Mesodermal cell (in vitro differentiated cells): ENCODE measurements at regions not wholly inside any gene's neighbourhood (a gene's known extent, or its start where the extent isn't known, plus 50 kb on each side); places are given as distances from the start of the nearest gene placed in this dataset.

Source experiments
- H3K27ac ChIP-seq: 2 replicates; pipeline ENCODE4 v1.7.0; 2013; ENCODE audit warnings: mild to moderate bottlenecking, low read depth, low read length, moderate library complexity; ENCODE audit not compliant: severe bottlenecking
- H3K36me3 ChIP-seq: 2 replicates; pipeline ENCODE4 v1.7.1; 2013; ENCODE audit warnings: mild to moderate bottlenecking, low read length, moderate library complexity; ENCODE audit not compliant: control insufficient read depth, insufficient read depth
- H3K4me1 ChIP-seq: one replicate; pipeline ENCODE4 v1.7.1; 2013; ENCODE audit warnings: mild to moderate bottlenecking, low read length; ENCODE audit not compliant: insufficient read depth, control insufficient read depth, poor library complexity, severe bottlenecking
- H3K4me3 ChIP-seq: 2 replicates; pipeline ENCODE4 v1.7.0; 2013; ENCODE audit warnings: low read length, control low read depth, mild to moderate bottlenecking; ENCODE audit not compliant: insufficient read depth, poor library complexity, severe bottlenecking; ENCODE audit errors: extremely low read depth
- H3K9me3 ChIP-seq: 2 replicates; pipeline ENCODE4 v1.7.1; 2013; ENCODE audit warnings: mild to moderate bottlenecking, low read length, moderate library complexity; ENCODE audit not compliant: control insufficient read depth
- WGBS, 2 experiments: methylation state at CpG; one replicate each; pipeline ENCODE4 v1.1.5; 2013; ENCODE audit warnings: missing lambda C conversion rate in 2 of 2; ENCODE audit not compliant: insufficient coverage in 2 of 2; 5-methylcytosine and 5-hydroxymethylcytosine counted together

DNA sequence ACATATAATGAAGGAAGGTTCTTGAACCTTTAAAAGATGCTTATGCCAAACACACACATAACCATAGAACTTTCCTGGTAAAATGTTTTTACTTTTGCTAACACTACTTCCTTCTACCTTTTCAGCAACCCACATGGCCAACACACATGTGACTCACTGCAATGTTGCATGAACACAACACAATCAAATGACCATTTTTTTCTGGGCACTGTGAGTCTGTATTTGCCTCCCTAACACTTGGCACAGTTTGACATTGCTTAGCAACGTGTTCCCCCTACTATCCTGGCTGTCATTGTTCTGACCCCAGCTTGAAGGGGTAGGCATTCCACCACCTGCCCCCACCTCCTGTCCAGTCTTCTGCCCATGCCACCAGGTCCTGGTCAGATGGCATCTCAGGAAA, 169.4 kb upstream of the PRNP start:
- Histone ChIP-seq H3K4me1 (peaks cover 9% of the 10 kb centered on the region), H3K9me3 (no peaks in the 10 kb centered on the region), H3K27ac (no peak overlapping the region), H3K4me3 (no peak overlapping the region), H3K36me3 (no peaks in the 10 kb centered on the region)
- 100% methylated on average over 1 of the region's 1 CpG; no CpG with 5 or more reads in 1 of the 2 experiments for WGBS, 2 experiments

DNA sequence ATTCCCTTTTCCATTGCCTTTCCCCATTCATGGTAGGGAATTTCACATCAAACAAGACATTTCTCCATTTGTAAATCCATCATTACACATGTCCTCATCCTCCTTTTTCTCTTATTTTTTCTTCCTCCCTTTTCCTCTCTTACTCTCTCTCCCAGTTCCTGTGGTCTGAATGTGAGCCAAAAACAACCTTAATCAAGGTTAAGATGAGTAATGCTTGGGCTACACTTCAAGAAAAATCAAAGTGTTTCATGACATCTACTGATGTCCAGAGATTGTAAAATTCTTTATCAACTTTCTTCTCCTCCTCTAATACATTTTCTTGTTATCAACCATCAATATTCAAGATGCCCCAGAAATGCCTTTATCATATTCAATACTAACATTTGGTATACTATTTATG, 172.5 kb upstream of the PRNP start:
- H3K27ac ChIP-seq, result no peak overlapping the region
- peaks cover 9% of the 10 kb centered on the region for H3K4me1 ChIP-seq
- H3K36me3 ChIP-seq, result no peaks in the 10 kb centered on the region
- no peak overlapping the region for H3K4me3 ChIP-seq
- H3K9me3 ChIP-seq, result no peaks in the 10 kb centered on the region

DNA sequence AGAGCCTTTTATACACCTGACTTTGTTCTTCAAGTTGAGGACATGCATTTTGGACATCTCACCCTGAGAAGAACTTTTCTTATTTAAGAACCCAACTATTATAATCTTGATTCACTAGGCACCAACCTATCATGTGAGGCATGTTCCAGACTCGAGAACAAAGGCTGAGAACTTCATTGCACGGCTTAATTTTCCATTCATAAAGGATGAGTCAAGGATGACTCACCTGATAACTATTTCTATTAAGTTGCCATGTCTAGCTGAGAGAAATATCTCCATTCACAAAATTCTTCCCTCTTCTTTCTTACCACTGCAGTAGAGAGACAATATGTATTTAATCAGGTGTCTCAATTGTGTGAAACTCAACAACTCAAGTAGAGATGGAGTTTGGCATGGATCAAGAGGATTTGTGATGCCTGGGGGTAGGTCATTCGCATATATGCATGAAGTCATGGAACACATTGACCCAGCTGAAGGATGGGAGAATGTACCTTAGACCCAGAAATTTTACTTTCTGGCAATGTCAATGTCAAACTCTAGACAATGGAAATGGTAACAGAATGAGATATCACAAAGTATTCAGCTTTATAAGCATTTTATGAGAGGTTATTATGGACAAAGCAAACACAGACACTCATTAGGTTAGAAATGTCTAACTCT, 173.2 kb upstream of the PRNP start:
- no peaks in the 10 kb centered on the region for H3K36me3 ChIP-seq
- peaks cover 9% of the 10 kb centered on the region for H3K4me1 ChIP-seq
- 55 to 85% methylated on average over 2 of the region's 3 CpGs for WGBS, 2 experiments
- peak overlapping the region; percentile 54 for H3K27ac ChIP-seq
- no peak overlapping the region for H3K4me3 ChIP-seq
- H3K9me3 ChIP-seq, result peaks cover 3% of the 10 kb centered on the region

DNA sequence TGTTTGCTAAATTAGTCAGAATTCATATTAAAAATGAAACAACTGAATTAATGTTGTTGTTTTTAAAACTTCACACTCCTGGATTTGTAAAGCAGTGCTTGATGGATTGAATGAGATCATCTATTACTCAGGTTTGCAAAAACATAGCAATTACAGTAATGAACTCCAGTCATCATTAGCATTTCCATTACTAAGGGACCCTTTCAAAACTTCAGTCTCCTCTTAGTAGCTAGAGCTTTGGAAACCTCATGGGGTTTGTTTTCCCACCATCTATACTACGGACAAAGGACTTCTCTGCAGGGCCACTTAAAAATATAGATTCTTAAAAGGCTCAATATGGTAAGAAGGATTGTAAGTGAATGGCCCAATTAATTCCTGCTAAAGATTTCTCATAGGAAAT, 174.5 kb upstream of the PRNP start:
- WGBS, 2 experiments, result 60% methylated on average over 1 of the region's 1 CpG; no CpG with 5 or more reads in 1 of the 2 experiments
- H3K4me1 ChIP-seq, result peaks cover 9% of the 10 kb centered on the region
- peaks cover 3% of the 10 kb centered on the region for H3K9me3 ChIP-seq
- H3K36me3 ChIP-seq, result no peaks in the 10 kb centered on the region
- no peak overlapping the region for H3K27ac ChIP-seq
- no peak overlapping the region for H3K4me3 ChIP-seq

DNA sequence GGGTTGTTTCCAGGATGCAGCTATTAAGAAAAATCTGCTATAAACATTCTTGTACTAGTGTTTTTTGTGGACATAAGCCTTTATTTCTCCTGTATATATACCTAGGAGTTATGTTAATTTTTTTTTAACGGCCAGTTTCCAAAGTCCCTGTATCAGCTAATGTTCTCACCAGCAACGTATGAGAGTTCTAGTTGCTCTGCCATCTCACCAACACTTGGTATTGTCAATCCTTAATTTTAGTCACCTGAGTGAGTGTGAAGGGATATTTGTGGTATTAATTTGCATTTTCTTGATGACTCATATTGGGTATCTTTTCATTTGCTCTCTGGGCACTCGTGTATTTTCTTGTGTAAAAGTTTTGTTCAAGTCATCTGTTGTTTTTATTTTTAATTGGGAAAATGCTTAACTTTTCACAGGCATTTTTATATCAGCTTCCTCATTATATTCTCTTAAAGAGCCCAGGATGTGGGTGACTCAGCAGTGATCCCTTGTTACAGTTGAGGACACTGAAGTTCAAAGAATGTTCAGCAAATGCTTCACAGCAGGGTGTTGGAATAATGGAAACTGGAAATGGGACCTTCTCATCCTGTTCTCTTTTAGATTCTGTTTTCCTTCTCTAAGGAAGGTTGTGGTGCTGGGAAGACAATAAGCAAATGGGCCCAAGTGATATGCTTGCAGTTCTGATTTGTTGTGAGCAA, 176.3 kb upstream of the PRNP start:
- H3K4me1 ChIP-seq, result peaks cover 9% of the 10 kb centered on the region
- no peak overlapping the region for H3K4me3 ChIP-seq
- H3K27ac ChIP-seq, result no peak overlapping the region
- H3K36me3 ChIP-seq, result no peaks in the 10 kb centered on the region
- no CpG with 5 or more reads among the region's 3 CpGs for WGBS, 2 experiments
- peaks cover 3% of the 10 kb centered on the region for H3K9me3 ChIP-seq

DNA sequence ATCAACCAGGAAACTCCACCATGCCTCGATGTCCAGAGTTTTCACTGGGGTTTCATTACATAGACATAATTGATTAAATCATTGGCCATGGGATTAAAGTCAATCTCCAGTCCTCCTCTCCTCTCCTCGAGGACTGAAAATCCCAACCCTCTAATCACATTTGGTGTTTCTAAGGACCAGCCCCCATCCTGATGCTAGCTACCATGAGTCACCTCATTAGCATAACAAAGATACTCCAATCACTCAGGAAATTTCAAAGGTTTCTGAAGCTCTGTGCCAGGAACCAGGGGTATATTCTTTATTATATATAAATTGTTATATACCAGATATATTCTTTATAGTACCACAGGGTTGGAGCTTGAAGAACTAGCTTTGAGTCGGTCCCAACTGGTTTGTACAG, 177.5 kb upstream of the PRNP start:
- H3K4me3 ChIP-seq, result no peak overlapping the region
- H3K27ac ChIP-seq, result no peak overlapping the region
- peaks cover 9% of the 10 kb centered on the region for H3K4me1 ChIP-seq
- 0 to 63% methylated on average over 1 of the region's 3 CpGs for WGBS, 2 experiments
- no peaks in the 10 kb centered on the region for H3K36me3 ChIP-seq
- H3K9me3 ChIP-seq, result peaks cover 3% of the 10 kb centered on the region

DNA sequence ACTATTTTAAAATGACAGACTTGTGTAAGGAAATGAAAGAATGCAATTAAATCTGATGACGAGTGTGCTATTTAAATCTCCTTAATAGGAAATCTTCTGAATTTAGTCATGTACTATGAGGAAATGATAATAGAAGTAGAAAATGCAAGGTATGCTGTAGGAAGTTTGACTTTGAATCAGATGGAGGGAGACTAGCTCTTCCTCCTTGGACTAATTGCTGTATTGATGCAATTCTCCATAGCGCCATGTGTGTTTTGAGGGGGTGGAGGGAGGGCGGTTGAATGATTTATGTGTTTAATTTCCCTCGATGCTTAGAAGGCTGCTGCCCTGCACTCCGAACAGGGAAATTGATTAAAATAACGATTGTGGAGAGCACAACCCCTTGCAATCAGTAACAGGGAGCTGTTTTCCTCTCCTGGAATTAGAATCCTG, 179.0 kb upstream of the PRNP start:
- WGBS, 2 experiments, result 63 to 85% methylated on average over 1 to 4 of the region's 6 CpGs
- no peak overlapping the region for H3K4me3 ChIP-seq
- H3K36me3 ChIP-seq, result no peaks in the 10 kb centered on the region
- H3K9me3 ChIP-seq, result peaks cover 3% of the 10 kb centered on the region
- H3K27ac ChIP-seq, result peak overlapping the region; percentile 2
- no peaks in the 10 kb centered on the region for H3K4me1 ChIP-seq

DNA sequence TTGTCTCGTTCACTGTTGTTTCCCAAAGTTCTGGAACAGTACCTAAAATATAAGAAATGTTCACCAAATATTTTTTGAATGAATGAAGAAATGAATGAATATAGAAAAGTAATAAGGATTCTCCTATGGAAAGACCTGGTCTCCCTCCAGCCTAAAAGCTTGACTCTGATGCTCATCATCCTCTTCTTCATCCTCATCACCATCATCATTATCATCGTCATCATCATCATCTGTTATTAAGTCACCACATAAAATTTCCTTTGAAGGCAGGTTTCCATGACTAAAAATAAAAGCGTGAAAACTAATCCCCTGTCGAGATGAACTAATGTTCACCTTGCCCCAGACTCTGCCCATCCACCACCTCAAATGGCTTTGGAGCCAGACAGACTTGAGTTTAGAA, 181.4 kb upstream of the PRNP start:
- Histone ChIP-seq H3K4me1 (no peaks in the 10 kb centered on the region), H3K27ac (no peak overlapping the region), H3K36me3 (no peaks in the 10 kb centered on the region), H3K4me3 (no peak overlapping the region), H3K9me3 (peaks cover 3% of the 10 kb centered on the region)
- WGBS, 2 experiments, result 91 to 92% methylated on average over 2 to 3 of the region's 4 CpGs

DNA sequence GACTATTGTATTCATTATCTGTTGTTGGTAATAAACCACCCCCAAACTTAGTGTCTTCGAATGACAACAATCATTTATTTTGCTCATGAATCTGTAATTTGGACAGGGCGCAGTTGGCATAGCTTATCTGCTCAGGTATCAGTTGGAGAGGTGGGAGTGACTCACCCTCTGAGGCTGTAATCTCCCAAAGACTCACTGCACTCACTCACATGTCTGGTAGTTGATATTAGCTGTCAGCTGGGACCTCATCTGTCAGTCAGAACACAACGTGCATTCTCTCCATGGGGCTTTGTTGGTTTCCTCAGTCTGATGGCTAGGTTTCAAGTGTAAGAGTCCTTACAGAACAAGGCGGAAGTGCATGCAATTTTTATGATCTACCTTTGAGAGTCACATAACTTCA, 183.5 kb upstream of the PRNP start:
- no peak overlapping the region for H3K4me3 ChIP-seq
- WGBS, 2 experiments, result 61 to 100% methylated on average over 1 to 3 of the region's 4 CpGs

DNA sequence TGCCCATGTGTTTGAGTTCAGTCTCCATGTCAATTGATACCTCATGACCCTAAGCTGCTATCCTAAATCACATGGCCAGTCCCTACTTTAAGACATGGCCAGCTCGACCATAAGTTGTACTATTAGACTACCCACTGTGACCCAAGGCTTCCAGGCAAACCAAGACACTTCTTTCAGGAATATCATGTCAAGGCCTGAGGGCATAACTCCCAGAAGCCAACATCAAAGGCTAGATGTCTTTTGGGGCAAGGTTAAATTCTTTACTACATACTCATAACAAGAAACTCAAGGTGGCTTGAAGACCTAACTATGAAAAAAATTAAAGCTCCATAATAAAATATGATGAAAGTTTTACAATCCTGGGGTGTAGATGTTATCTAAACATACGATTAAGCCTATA, 192.9 kb upstream of the PRNP start:
- H3K27ac ChIP-seq, result no peak overlapping the region
- H3K4me1 ChIP-seq, result no peaks in the 10 kb centered on the region
- WGBS, 2 experiments, result 67% methylated on average over 1 of the region's 2 CpGs
- H3K9me3 ChIP-seq, result no peaks in the 10 kb centered on the region
- no peaks in the 10 kb centered on the region for H3K36me3 ChIP-seq
- H3K4me3 ChIP-seq, result no peak overlapping the region

More for the DNA sequence above, 183.5 kb upstream of the PRNP start:
- no peaks in the 10 kb centered on the region for H3K36me3 ChIP-seq
- no peak overlapping the region for H3K27ac ChIP-seq
- no peaks in the 10 kb centered on the region for H3K9me3 ChIP-seq
- no peaks in the 10 kb centered on the region for H3K4me1 ChIP-seq

DNA sequence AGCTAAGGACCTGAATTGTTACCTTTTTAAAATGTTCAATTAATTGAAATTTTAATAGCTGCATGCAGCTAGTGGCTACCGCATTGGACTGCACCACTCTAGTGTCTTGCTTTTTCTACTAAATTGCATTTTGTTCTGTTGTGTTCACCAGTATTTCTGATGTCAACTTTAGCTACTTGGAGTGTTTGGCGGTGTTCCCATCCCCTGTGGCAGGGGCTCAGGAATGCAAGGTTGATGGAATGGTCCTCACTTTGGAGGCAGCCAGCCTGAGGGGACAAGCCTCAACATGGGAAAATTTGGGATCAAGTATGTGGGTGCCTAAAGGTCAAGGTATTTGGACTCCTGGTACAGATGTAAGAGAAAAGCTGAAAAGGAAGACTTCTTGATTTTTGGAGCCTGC, 194.6 kb upstream of the PRNP start:
- Histone ChIP-seq H3K4me1 (no peaks in the 10 kb centered on the region), H3K27ac (no peak overlapping the region), H3K4me3 (no peak overlapping the region), H3K36me3 (no peaks in the 10 kb centered on the region), H3K9me3 (no peaks in the 10 kb centered on the region)
- whole genome bisulfite sequencing, 2 experiments, result 80 to 90% methylated on average over 1 to 2 of the region's 2 CpGs
